Loucy (cell line): ENCODE measurements at regions not wholly inside any gene's neighbourhood (a gene's known extent, or its start where the extent isn't known, plus 50 kb on each side); places are given as distances from the start of the nearest gene placed in this dataset.

Experiments
- H2AFZ ChIP-seq: fragments of 200-600 bp; sonication (generic); 2 replicates; pipeline ENCODE4 v1.6.0; 2016; ENCODE audit warnings: antibody characterized with exemption, mild to moderate bottlenecking, low read length, moderate library complexity
- H3F3A ChIP-seq: fragments of 200-600 bp; 2 replicates; pipeline ENCODE4 v1.6.0; 2016; ENCODE audit warnings: antibody characterized with exemption, low read depth, mild to moderate bottlenecking
- H3K27me3 ChIP-seq: fragments of 200-600 bp; sonication (generic); 2 replicates; pipeline ENCODE4 v1.6.1; 2014; ENCODE audit warnings: low read length, mild to moderate bottlenecking; ENCODE audit not compliant: insufficient read depth, poor library complexity, severe bottlenecking
- H3K36me3 ChIP-seq: fragments of 200-600 bp; sonication (generic); 2 replicates; pipeline ENCODE4 v1.6.1; 2016; ENCODE audit warnings: low read length; ENCODE audit not compliant: insufficient read depth
- H3K4me1 ChIP-seq: fragments of 200-600 bp; sonication (generic); 2 replicates; pipeline ENCODE4 v1.5.1; 2014; ENCODE audit warnings: low read length, mild to moderate bottlenecking; ENCODE audit not compliant: insufficient read depth, poor library complexity, severe bottlenecking
- H3K4me2 ChIP-seq: fragments of 200-600 bp; sonication (generic); 2 replicates; pipeline ENCODE4 v1.6.0; 2014; ENCODE audit warnings: antibody characterized with exemption, low read length, low read depth, mild to moderate bottlenecking; ENCODE audit not compliant: poor library complexity, severe bottlenecking
- H3K4me3 ChIP-seq: fragments of 200-600 bp; sonication (generic); 2 replicates; pipeline ENCODE4 v1.5.1; 2014; ENCODE audit warnings: low read length, mild to moderate bottlenecking, mixed read lengths; ENCODE audit not compliant: poor library complexity, severe bottlenecking
- H3K79me2 ChIP-seq: fragments of 200-600 bp; sonication (generic); 2 replicates; pipeline ENCODE4 v1.6.1; 2014; ENCODE audit warnings: low read length; ENCODE audit not compliant: insufficient read depth
- H3K9ac ChIP-seq: fragments of 200-600 bp; sonication (generic); 2 replicates; pipeline ENCODE4 v1.6.0; 2014; ENCODE audit warnings: mild to moderate bottlenecking, low read depth, low read length, moderate library complexity; ENCODE audit not compliant: poor library complexity, severe bottlenecking
- H3K9me2 ChIP-seq: fragments of 200-600 bp; sonication (generic); replicated peaks from 2 replicates; pipeline ENCODE4 v1.6.1; 2016; ENCODE audit warnings: low read depth, low read length, mixed read lengths
- H3K9me3 ChIP-seq: fragments of 200-600 bp; sonication (generic); 2 replicates; pipeline ENCODE4 v1.6.1; 2014; ENCODE audit warnings: mild to moderate bottlenecking, antibody characterized with exemption, low read length, low read depth; ENCODE audit not compliant: insufficient read depth
- H4K20me1 ChIP-seq: fragments of 200-600 bp; sonication (generic); 2 replicates; pipeline ENCODE4 v1.6.0; 2014; ENCODE audit warnings: antibody characterized with exemption, low read length, mild to moderate bottlenecking; ENCODE audit not compliant: insufficient read depth, poor library complexity, severe bottlenecking
- CTCF ChIP-seq: fragments of 200-600 bp; sonication (generic); conservative IDR thresholded peaks from 2 replicates; pipeline ENCODE4 v1.5.1; 2014; ENCODE audit warnings: mild to moderate bottlenecking, antibody characterized with exemption, low read length
- EZH2phosphoT487 ChIP-seq: fragments of 200-600 bp; IDR thresholded peaks from 2 replicates; pipeline ENCODE4 v1.6.1; 2018; ENCODE audit warnings: antibody characterized with exemption, mild to moderate bottlenecking, moderate library complexity, borderline replicate concordance

- H3K9me2 ChIP-seq, result no peaks in the 10 kb centered on the region
- H4K20me1 ChIP-seq, result no peaks in the 10 kb centered on the region
- no peak overlapping the region for H3K9ac ChIP-seq
- TF ChIP-seq CTCF (no peak), EZH2phosphoT487 (no peak)
- no peaks in the 10 kb centered on the region for H3K79me2 ChIP-seq
- H3K36me3 ChIP-seq, result no peaks in the 10 kb centered on the region
- H2AFZ ChIP-seq, result peak overlapping the region; percentile 56
- H3K4me1 ChIP-seq, result peaks cover 24% of the 10 kb centered on the region
- H3K27me3 ChIP-seq, result no peaks in the 10 kb centered on the region
- no peaks in the 10 kb centered on the region for H3K9me3 ChIP-seq
- H3F3A ChIP-seq, result no peaks in the 10 kb centered on the region
- peak overlapping the region; percentile 79 for H3K4me2 ChIP-seq
- H3K4me3 ChIP-seq, result peak overlapping the region; percentile 68
Measured at GRCh38 chr13:74287724-74288169, 153.5 kb upstream of the KLF12 start.

- Histone ChIP-seq H3K4me2 (no peak overlapping the region), H3K27me3 (no peaks in the 10 kb centered on the region), H3K79me2 (no peaks in the 10 kb centered on the region), H3K4me3 (no peak overlapping the region), H3K36me3 (no peaks in the 10 kb centered on the region), H3F3A (no peaks in the 10 kb centered on the region), H3K4me1 (peaks cover 4% of the 10 kb centered on the region), H3K9ac (no peak overlapping the region), H4K20me1 (no peaks in the 10 kb centered on the region), H3K9me2 (no peaks in the 10 kb centered on the region), H3K9me3 (no peaks in the 10 kb centered on the region), H2AFZ (no peak overlapping the region)
- no peak for TF ChIP-seq CTCF
- TF ChIP-seq EZH2phosphoT487, result no peak
Measured at GRCh38 chr13:74280795-74281490, 146.7 kb upstream of the KLF12 start.

- Histone ChIP-seq H3K4me1 (peaks cover 4% of the 10 kb centered on the region), H3K9me3 (no peaks in the 10 kb centered on the region), H4K20me1 (no peaks in the 10 kb centered on the region), H3K79me2 (no peaks in the 10 kb centered on the region), H3F3A (no peaks in the 10 kb centered on the region), H2AFZ (no peak overlapping the region), H3K9me2 (no peaks in the 10 kb centered on the region), H3K4me3 (no peak overlapping the region), H3K4me2 (no peak overlapping the region), H3K27me3 (no peaks in the 10 kb centered on the region), H3K9ac (no peak overlapping the region), H3K36me3 (no peaks in the 10 kb centered on the region)
- TF ChIP-seq EZH2phosphoT487 (no peak), CTCF (no peak)
Measured at GRCh38 chr13:74280093-74280794, 146.0 kb upstream of the KLF12 start.
